A549 (cell line): ENCODE measurements at regions not wholly inside any gene's neighbourhood (a gene's known extent, or its start where the extent isn't known, plus 50 kb on each side); places are given as distances from the start of the nearest gene placed in this dataset.

Source experiments
- ATAC-seq, 2 experiments: fragments of 200-7000 bp in 1 of 2; fragments of >200 bp in 1 of 2; cut with Nextera tagmentation in 1 of 2; cut with Tn5 transposase in 1 of 2; 3 replicates each; pipeline versions ENCODE4 v1.8.0 to v1.9.1; 2018 to 2020; ENCODE audit warnings: mild to moderate bottlenecking in 1 of 2, moderate library complexity in 1 of 2
- CTCF ChIA-PET: fragments of 300-600 bp; sonication (Branson Sonifier 250); formaldehyde crosslinking; extraction: SDS; loops from one replicate; lab custom pipeline; 2021; ENCODE audit warnings: antibody characterized with exemption, inconsistent platforms; lab: Yijun Ruan, JAX
- POLR2A ChIA-PET: fragments of 350-600 bp; formaldehyde crosslinking; extraction: SDS; loops from one replicate; lab custom pipeline; 2021; ENCODE audit warnings: antibody characterized with exemption, inconsistent platforms; lab: Yijun Ruan, JAX
- DNase-seq, 2 experiments: peaks; one replicate each; pipeline versions ENCODE4 v3.0.0 to v3.0.0-alpha.2; 2011 to 2016; ENCODE audit warnings: low read depth in 1 of 2, low spot score in 1 of 2
- FAIRE-seq: peaks from 2 replicates; lab custom pipeline; 2011; peaks lifted over from hg19 to GRCh38; lab: Jason Lieb, UNC
- H3K27ac ChIP-seq, 2 experiments: fragments of >200 bp; sonication (Bioruptor Twin); formaldehyde crosslinking; 3 replicates each; pipeline ENCODE4 v1.5.1; 2016 to 2017
- H3K4me1 ChIP-seq: fragments of >200 bp; sonication (Bioruptor Twin); formaldehyde crosslinking; 3 replicates; pipeline ENCODE4 v1.6.1; 2016
- H3K4me2 ChIP-seq: fragments of >200 bp; sonication (Bioruptor Twin); formaldehyde crosslinking; 3 replicates; pipeline ENCODE4 v1.6.1; 2016
- H3K4me3 ChIP-seq: fragments of >200 bp; sonication (Bioruptor Twin); formaldehyde crosslinking; 3 replicates; pipeline ENCODE4 v1.5.1; 2016
- H3K9me3 ChIP-seq: fragments of >200 bp; sonication (Bioruptor Twin); formaldehyde crosslinking; 3 replicates; pipeline ENCODE4 v1.6.1; 2016
- ATOH8 ChIP-seq: fragments of 250-450 bp; sonication (Bioruptor Pico); IDR thresholded peaks from 2 replicates; pipeline ENCODE4 v1.5.0; 2020; ENCODE audit warnings: low read depth, mild to moderate bottlenecking, moderate library complexity
- CBX2 ChIP-seq: fragments of 200-600 bp; sonication (generic); IDR thresholded peaks from 2 replicates; pipeline ENCODE4 v1.6.1; 2016; ENCODE audit warnings: low read depth, mild to moderate bottlenecking, borderline replicate concordance
- CHD2 ChIP-seq: fragments of 150-350 bp; IDR thresholded peaks from 2 replicates; pipeline ENCODE4 v1.6.1; 2014; ENCODE audit warnings: low read length; ENCODE audit not compliant: partially characterized antibody
- EHMT2 ChIP-seq: fragments of 200-600 bp; sonication (generic); IDR thresholded peaks from 2 replicates; pipeline ENCODE4 v1.6.1; 2016; ENCODE audit warnings: antibody characterized with exemption, low read depth, mild to moderate bottlenecking, moderate library complexity
- ESRRA ChIP-seq: fragments of 150-350 bp; IDR thresholded peaks from 2 replicates; pipeline ENCODE4 v1.6.1; 2014; ENCODE audit warnings: mild to moderate bottlenecking, low read length, borderline replicate concordance
- FOSL2 ChIP-seq, 2 experiments: fragments of 450-650 bp in 1 of 2; fragments of >200 bp in 1 of 2; sonication (Bioruptor Twin) in 1 of 2; formaldehyde crosslinking; IDR thresholded peaks; 2 replicates each; pipeline versions ENCODE4 v1.5.0 to v1.6.1; 2016 to 2020; ENCODE audit warnings: mild to moderate bottlenecking in 1 of 2, moderate library complexity in 1 of 2
- GATA3 ChIP-seq: IDR thresholded peaks from 2 replicates; pipeline ENCODE4 v1.6.1; 2012; ENCODE audit warnings: borderline replicate concordance
- JUNB ChIP-seq: fragments of >200 bp; sonication (Bioruptor Twin); formaldehyde crosslinking; IDR thresholded peaks from 2 replicates; pipeline ENCODE4 v1.6.1; 2016
- KDM1A ChIP-seq: fragments of 200-600 bp; sonication (generic); IDR thresholded peaks from 2 replicates; pipeline ENCODE4 v1.6.1; 2016; ENCODE audit warnings: low read depth, mild to moderate bottlenecking
- KDM5A ChIP-seq: fragments of 200-600 bp; sonication (generic); IDR thresholded peaks from 2 replicates; pipeline ENCODE4 v1.6.1; 2016; ENCODE audit warnings: antibody characterized with exemption, mild to moderate bottlenecking
- MAFK ChIP-seq: fragments of 450-650 bp; IDR thresholded peaks from 2 replicates; pipeline ENCODE4 v1.6.1; 2014; ENCODE audit not compliant: partially characterized antibody
- MAZ ChIP-seq: fragments of 150-350 bp; IDR thresholded peaks from 2 replicates; pipeline ENCODE4 v1.6.1; 2014; ENCODE audit warnings: antibody characterized with exemption, low read depth, low read length, borderline replicate concordance
- MYC ChIP-seq: IDR thresholded peaks from 2 replicates; pipeline ENCODE4 v1.6.1; 2012; ENCODE audit warnings: mild to moderate bottlenecking, inconsistent platforms, low read length, improper control_type of control experiment, borderline replicate concordance
- NFE2L2 ChIP-seq: fragments of 150-350 bp; conservative IDR thresholded peaks from 2 replicates; pipeline ENCODE4 v1.6.1; 2014; ENCODE audit warnings: low read length
- NPAS2 ChIP-seq: fragments of 250-450 bp; sonication (Bioruptor Pico); IDR thresholded peaks from 2 replicates; pipeline ENCODE4 v1.8.0; 2022; ENCODE audit warnings: mild to moderate bottlenecking, moderate library complexity, borderline replicate concordance
- REST ChIP-seq: fragments of 200-600 bp; sonication (generic); IDR thresholded peaks from 2 replicates; pipeline ENCODE4 v1.6.1; 2016; ENCODE audit warnings: antibody characterized with exemption, mild to moderate bottlenecking, moderate library complexity
- RFX5 ChIP-seq: fragments of 450-650 bp; IDR thresholded peaks from 2 replicates; pipeline ENCODE4 v1.7.1; 2014; ENCODE audit warnings: antibody characterized with exemption, mild to moderate bottlenecking, moderate library complexity
- TFCP2L1 ChIP-seq: fragments of 250-450 bp; sonication (Bioruptor Pico); IDR thresholded peaks from 2 replicates; pipeline ENCODE4 v1.5.0; 2021; ENCODE audit warnings: mild to moderate bottlenecking
- USF2 ChIP-seq: fragments of 450-650 bp; IDR thresholded peaks from 2 replicates; pipeline ENCODE4 v1.6.1; 2014; ENCODE audit warnings: antibody characterized with exemption
- ZSCAN20 ChIP-seq: fragments of 250-450 bp; sonication (Bioruptor Pico); IDR thresholded peaks from 2 replicates; pipeline ENCODE4 v1.8.0; 2022; ENCODE audit warnings: mild to moderate bottlenecking, moderate library complexity
- WGBS: methylation state at CpG from one replicate; pipeline ENCODE4 v1.1.6; 2017; ENCODE audit errors: missing lambda C conversion rate; 5-methylcytosine and 5-hydroxymethylcytosine counted together

DNA sequence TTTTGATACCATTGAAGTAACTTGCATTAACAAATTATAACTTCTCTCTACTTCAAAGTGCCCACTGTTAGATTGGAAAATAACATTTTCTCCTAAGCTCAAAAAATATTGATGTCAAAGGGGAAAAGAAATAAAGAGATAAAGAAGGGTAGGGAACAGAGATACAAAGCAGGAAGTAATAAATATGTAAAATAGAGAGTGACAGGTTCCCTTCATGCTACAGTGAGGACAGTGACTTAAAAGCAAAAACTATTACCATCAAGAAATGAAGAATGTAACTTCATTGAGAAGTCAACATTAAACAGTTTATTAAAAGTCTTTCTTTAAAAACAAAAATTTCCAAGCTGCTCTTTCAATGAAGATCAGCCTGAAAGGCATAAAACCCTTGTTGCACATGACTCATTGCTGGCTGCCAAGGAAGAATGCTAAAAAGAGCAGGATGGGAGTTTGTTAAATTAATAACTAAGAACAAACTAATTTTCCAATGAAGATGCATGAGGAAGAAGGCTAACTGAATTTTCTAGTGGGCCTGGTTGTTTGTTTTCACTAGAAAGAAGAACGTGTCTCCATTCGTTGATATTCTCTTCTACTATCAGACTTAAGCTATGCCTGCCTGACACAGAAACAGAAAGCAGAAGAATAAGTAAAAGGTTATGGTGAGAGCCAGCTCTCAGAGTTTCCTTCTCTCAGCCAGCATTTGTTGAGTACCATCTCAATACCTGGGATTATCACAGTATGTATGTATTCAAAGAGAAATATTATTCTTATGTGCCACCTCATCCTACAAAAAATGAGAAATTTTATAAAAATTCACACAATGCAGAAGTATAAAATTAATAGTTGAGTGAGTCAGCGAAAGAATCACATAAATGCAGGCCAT lies 197.8 kb upstream of the NREP start:
- TF ChIP-seq NPAS2 (CRISPR knock-in tag): no peak
- no peak for TF ChIP-seq USF2
- no peak for TF ChIP-seq ESRRA
- TF ChIP-seq ATOH8: no peak
- no peak for TF ChIP-seq MAFK
- no peak for TF ChIP-seq GATA3
- no peak for TF ChIP-seq MAZ
- TF ChIP-seq KDM1A: no peak
- TF ChIP-seq NFE2L2: no peak
- no peak for TF ChIP-seq JUNB
- no peak for TF ChIP-seq TFCP2L1 (CRISPR knock-in tag)
- no peak for TF ChIP-seq CHD2
- FAIRE-seq: no peak
- Histone ChIP-seq H3K4me3 (no peak overlapping the region), H3K4me2 (no peak overlapping the region), H3K9me3 (no peaks in the 10 kb centered on the region), H3K27ac (no peak overlapping the region), H3K4me1 (no peaks in the 10 kb centered on the region)
- CTCF ChIA-PET: no interaction called here
- WGBS: 13% methylated on average over 3 of the region's 3 CpGs
- POLR2A ChIA-PET: no interaction called here
- no peak for DNase-seq
- no peak for ATAC-seq

GRCh38 chr5:111953351-111954127 lies 196.5 kb upstream of the NREP start:
- DNase-seq: no peak
- H3K4me1 ChIP-seq: no peaks in the 10 kb centered on the region
- FAIRE-seq: no peak
- no peak overlapping the region for H3K4me2 ChIP-seq
- TF ChIP-seq GATA3 (no peak), MYC (no peak), EHMT2 (no peak), CBX2 (no peak), ZSCAN20 (CRISPR knock-in tag) (no peak), CHD2 (no peak), FOSL2 (IDR thresholded peaks at IDR 0.05) (no peak), FOSL2 (CRISPR knock-in tag; IDR thresholded peaks at IDR 0.05) (no peak), REST (no peak), RFX5 (no peak), KDM5A (no peak)
- ChIA-PET POLR2A (no interaction called here), CTCF (no interaction called here)
- no peak for ATAC-seq
- WGBS: 33% methylated on average over 4 of the region's 4 CpGs
- H3K9me3 ChIP-seq: no peaks in the 10 kb centered on the region
- no peak overlapping the region for H3K4me3 ChIP-seq
- no peak overlapping the region for H3K27ac ChIP-seq
